ENCODE measurements at regions not wholly inside any gene's neighbourhood (a gene's known extent, or its start where the extent isn't known, plus 50 kb on each side); places are given as distances from the start of the nearest gene placed in this dataset.

GRCh38 chr1:227378871-227379554 lies 60.7 kb upstream of the CDC42BPA start:
- no peak for TF ChIP-seq CTCF (IDR thresholded peaks at IDR 0.05)
- no peak for TF ChIP-seq ZFX (IDR thresholded peaks at IDR 0.05; ENCODE audit: borderline replicate concordance)
